Cerebellar nuclear complex (tissue), 1 donor: ENCODE measurements at regions not wholly inside any gene's neighbourhood (a gene's known extent, or its start where the extent isn't known, plus 50 kb on each side); places are given as distances from the start of the nearest gene placed in this dataset.

Experiments used
- DNase-seq, 2 experiments: peaks; one replicate each; lab custom pipeline; 2025; lab: John Stamatoyannopoulos, UW

DNA sequence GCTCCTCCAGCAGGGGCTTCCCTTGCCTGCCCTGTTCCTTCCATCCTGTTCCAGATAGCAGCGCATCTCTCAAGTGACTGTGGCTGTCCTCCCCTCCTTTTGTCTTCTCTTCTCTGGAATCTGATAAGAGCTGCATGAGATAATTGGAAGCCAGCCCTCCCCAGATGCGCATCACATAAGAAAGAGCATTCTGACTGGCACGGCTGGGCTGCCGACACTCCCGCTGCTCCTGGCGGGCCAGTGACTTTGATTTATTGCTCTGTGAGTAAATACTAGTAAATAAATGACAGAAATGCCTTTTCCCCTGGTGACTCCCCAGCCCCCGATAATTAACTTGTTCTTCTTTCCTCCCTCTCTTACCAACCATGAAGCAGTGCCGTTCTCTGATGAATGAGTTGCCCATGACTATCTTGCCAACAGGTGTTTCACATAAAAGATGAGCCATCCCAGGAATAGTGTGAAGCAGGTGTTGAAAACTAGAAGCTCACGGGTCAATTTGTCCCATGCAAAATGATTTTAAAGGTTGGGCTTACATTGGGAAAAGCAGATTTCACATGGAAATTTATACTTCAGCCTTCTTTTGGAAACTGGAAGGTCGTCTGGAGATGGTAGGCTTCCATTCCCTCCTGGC lies 212.3 kb downstream of the ERCC6L2 start:
- DNase-seq, result no peak

DNA sequence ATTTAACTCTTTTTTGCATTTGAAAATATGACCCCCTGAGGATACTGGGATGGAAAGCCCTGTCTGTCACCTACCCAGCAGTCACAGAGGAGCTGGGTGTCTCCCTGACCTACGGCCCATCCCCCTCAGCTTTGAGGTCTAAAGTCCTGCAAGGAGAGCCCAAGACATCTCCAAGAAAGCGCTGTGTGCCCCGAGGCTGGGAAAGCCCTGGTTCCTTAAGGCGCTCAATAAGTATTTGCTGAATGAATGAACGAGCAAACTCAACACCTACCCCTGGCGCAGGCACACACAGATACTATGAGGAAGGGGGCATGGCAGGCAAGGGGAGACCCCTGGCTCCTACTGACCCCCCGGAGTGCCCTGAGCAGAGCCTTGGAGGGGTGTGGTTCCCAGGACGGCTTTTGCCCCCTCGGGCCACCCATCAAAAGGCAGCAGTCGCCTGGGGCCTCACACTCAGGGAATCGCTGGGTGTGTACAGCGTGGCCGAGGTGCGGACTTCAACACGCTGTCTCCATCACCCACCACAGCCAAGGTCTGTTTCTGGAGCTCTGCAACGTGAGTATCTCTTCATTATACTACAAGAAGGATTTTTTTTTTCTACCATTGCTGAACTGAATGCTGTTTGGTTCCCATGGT lies 211.6 kb downstream of the ERCC6L2 start:
- DNase-seq, result no peak

DNA sequence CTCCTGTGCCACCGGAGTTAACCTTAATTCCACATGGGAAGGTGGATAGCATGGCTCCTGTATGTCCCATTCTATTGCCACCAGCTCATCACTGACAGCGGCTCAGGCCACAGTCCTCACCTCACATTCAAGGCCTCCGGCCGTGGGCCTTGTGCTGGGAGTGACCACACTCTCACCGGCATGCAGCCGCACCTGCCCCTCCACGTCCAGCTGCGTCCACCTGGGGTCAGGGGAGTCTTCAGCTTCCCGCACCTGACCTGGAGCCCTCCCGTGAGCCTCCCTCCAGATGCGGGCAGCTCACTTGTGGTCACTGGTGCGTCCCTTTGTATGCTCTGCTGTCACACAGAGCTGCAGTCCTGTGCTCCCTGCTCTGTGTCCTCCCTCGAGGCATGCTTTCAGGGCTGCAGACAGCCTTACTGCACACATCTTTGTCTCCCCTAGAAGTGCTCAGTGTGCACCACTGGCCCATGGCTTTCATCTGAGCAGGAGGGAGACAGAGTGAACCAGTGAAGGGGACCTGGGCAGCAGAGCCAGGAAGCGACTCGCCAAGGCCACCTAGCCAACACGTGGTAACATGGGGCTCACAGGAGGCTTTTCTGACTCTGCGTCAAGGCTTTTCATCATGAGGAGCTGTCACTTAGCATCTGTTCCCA lies 210.1 kb downstream of the ERCC6L2 start:
- DNase-seq, result no peak

DNA sequence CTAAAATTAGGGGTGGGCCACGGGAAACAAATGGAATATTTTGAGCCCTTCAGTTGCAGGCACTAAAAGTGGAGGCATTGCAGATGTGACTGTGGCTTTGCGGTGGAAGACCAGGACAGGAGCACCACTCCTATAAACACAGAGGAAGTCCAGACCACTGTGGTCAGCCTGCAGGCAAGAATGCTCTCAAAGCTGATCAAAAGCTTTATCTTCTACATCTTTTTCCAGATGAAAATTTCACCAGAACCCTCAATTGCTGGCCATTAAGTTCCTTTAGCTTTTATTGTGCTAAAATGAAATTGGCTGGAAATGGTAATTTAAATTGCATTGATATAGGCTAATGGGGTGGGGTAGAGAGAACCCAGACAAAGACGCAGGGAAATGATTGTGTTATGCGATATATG lies 208.8 kb downstream of the ERCC6L2 start:
- no peak for DNase-seq

DNA sequence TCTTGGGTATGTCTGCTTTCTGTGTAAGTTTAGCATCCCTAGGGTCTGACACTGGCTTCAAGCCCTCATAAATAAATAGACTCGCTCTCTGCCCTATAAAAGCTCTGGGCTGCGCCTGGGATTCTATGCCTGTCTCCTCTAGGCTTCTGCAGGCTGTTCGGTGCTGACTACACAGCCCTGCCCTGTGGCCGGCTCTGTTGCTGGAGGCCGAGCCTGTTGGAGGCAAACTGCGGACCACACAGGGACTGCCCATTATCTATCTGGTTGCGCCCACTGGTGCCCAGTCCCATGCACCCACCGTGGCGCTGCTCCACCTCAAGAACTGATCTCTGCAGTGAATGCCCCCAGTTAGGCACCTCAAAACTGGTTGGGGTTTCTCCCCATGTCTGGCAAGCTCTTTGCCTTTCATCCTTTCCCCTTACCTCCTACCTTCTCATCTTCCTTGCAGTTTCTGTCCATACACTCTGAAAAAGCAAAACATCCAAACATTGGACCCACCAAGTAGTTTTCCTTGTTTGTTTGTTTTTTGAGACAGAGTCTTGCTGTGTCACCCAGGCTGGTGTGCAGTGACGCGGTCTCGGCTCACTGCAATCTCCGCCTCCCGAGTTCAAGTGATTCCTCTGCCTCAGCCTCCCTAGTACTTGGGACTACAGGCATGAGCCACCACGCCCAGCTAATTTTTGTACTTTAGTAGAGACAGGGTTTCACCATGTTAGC lies 207.2 kb downstream of the ERCC6L2 start:
- no peak for DNase-seq

DNA sequence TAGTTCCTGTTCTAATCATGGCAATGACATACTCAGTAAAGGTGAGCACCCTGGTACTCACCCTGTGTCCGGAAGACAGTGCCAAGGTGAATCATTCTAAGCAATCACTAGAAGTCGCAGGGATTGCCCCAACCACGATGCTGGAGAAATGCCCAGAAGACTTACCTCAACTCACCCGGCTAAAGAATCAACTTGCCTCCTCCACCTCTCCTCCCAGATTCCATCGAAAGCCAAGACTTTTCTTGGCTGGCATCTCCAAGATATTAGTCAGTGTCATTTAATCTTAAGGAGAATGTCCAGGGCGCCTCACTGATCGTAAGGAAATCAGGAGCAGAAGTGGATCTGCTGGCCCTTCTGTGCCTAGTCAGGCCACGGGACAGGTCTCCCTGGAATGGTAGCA lies 204.9 kb downstream of the ERCC6L2 start:
- DNase-seq, result no peak

DNA sequence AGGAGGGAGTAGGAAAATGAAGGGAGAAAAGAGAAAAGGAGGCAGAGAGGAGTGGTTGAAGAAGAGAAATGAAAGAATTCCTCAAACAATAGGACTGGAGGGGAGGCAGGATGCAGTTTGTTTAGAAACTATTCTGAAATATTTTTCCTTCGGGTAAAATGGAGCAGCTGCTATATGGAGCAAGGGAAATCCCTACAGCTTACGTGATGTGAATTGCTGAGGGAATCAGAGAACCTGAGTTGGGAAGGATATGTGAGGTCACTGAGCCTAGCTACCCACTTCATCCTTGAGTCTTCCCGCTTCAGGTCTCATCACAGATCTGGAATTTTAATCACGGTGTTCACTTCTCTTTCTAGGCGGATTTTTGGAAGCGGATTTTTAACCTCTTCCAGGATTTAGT lies 204.3 kb downstream of the ERCC6L2 start:
- DNase-seq, result no peak

DNA sequence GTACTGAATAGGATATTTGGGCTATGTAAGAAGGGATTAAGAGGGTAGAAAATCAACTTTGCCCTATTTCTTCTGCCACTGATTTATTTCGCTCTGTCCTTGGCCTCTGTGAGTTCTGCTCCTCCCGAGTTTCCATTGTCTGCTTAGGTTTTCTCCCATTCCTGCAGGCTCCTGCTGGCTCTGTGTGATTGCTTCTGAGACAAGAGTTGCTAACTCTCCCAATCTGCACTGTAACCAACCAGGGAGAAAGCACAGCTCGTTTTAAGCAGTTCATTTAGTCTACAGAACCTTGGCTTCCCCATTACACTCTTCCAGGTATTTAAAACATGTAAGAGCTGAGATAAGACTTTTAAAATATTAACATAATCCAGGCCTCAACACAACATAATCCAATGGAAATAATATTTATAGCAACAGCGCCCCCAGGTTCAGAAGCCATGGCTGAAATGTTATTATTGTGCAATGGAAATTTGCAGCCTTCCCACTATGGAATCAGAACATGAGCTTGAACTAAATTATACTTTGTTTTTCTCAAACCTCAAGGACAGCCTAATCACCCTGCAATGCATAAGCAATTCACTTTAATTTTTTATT lies 203.5 kb downstream of the ERCC6L2 start:
- no peak for DNase-seq

DNA sequence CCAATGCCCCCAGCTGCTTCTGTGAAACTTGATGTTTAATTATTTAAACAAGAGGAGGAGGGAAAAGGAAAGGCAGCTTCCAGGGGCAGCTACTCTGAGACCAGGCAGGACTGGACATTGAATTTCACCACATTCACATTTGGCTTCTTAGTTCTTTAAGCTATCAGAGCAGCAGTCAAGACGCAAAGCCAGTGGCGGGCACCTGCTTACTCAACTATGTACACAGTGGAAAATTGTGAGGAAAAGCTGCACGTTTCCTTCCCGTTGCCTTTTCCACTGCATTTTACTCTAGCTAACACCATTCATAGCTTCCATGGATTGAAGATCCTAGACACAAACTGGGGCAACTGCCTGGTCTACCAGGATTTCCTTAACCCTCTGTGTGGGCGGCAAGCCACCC lies 200.3 kb downstream of the ERCC6L2 start:
- DNase-seq, result no peak

DNA sequence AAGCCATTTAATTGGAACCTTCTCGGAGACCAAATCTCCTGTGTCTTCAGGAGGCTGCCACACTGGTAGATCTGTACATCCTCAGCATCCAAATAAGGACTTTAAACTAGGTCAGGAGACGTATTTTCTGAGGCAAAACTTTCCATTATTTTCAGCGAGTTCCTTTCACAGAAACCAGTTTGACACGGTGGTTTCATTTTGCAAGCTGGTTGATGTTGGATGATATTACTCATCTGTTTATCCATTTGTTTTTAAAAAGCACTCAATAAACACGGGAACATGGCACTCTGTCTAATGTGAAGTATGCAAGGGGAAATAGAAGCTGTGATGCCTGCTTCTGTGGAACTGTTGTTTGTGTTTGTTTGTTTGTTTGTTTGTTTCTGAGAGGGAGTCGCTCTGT lies 199.6 kb downstream of the ERCC6L2 start:
- DNase-seq, result no peak

DNA sequence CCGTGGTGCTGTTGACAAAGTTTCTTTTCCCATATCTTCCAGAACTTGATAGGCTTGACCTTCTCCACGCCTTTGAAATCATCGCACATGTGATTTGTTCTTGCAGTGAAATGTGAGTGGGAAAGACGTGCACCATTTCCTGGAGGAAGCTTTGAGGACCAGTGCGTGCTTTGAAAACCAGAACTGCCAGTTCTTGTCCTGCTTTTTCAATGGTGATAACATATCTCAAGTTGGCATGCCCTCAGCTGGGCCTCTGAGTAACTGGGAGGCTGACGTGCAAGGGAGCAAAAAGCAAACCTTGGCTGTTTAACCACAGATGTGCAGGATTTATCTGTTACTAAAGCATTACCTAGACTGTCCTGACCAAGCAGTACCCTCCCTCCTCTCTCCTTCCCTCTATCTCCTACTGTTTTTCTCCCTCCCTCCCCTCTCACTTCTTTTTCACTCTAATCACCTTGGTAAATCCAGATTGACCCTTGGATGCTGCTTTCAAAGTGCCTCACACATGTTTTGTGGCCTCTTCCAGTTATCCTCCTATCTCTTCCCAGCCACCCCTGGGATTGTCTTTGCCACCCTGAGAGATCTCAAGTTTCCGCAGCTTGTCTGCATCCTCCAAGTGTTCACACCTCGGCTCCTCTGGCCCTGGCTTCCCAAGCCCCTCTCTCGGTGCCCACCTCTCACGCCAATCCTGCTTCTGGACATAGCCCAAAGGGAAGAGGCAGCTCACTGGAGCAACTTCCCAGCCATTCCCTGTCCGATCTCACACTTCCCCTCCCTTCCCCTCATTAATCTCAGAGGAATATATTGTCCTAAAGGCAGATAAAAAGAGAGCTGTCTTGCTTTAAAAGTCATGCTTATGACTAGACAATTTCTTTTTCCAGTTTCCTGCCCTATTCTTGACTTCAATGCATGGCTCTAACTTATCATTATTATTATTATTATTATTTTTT lies 198.3 kb downstream of the ERCC6L2 start:
- DNase-seq, result no peak

DNA sequence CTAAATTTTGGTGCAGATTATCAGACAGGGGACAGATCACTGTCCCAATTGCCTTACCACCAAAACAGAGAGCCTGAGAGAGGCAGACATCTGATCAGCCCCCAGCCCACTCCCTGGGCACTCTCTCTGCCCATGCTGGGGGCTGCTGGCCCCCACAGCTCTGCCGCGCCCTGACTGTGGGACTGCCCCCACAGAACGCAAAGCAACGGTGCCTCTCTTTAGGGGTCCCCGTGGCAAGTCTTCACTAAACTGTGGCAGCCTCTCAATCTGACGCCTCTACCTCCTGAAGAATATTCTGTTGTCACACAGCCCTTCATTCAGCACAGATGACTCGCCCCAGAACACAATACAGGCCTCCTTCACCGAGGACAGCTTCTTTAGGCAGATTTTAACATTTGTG lies 197.4 kb downstream of the ERCC6L2 start:
- DNase-seq, result no peak

DNA sequence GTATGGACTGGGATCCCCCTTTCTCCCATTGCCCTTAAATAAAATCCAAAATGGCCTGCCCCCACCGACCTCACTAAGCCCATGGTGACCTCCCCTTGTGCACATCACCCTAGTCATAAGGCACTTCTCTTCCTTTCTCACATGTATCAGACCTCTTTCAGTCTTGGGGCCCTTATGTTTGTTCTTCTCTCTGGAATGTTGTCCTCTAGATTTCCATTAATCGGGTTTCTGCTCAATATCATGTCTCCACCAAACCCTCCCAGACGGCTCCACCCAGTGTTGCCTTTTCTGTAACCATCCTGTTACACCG lies 196.3 kb downstream of the ERCC6L2 start:
- no peak for DNase-seq

DNA sequence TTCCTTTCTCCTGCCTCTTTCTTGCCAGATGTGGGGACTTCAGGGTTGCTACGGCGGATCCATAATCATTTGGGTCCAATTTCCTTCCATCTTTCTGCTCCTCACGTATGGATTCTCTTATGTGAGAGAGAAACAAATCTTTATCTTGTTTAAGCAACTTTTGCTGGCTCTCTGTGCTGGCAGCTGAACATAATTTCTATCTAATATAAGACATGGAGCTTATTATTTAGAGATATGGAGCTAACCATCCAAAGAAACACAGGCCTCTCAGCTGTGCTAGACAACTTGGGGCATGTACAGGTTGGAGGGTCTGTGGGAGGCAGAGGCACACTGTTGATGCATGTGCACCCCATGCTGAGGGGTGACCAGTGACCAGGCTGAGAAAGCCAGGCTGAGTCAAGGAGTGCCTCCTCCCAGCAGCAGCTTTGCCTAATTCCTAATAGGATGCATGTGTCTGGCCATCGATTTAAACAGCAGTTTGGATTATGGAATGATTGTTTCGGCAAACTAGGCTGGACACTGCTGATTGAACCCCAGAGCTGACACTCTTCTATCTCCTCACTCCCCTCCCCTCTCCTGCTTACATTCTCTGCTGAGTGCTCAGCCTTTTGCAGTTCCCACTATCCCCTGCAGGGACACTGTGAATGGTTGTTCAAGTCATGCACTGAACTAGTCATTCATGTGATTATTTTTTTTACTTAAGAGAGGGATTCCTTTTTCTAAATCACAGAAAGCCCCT lies 195.8 kb downstream of the ERCC6L2 start:
- DNase-seq, result no peak

DNA sequence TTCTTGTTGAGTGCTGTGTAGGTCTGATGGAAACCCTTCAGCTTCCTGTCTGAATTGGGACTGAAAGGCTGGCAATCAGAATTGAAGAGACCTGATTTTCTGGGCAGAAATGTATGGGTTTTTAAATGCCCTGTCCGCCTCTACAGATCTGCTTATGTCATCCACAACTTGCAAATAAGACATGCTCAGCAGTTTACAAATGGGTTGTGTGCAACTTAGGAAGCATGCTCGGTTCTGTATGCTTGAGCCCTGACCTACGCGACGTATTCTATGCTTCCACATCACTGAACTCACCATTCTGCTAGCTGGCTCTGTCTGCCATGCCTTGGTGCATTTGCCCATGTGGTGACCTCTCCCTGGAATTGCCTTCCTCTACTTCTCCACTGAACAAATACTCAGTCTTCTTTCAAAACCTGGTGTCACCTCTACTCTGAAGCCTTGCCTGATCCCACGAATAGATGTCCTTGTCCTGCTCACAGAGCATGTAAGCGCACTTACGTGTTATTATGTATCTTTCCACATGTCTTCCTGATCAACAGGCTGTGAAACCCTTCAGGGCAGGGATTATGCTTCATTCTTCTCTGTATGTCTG lies 194.2 kb downstream of the ERCC6L2 start:
- DNase-seq, result no peak

DNA sequence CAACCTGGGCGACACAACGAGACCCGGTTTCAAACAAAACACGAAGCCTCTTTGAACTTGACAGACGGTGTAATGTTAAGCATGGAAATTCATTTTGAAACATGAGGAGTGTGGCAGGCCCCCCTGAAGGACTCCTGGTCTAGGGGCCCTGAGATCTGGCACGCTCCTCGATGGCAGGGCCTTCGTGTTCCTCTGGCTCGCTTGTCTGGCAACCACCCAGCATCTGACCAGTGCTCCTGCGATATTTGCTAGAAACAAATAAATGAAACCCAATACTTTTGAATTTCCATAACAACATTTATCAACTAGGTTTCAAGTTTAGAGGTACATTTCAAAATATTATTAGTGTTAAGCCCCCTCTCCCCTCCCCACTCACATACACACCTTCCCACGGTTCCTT lies 193.0 kb downstream of the ERCC6L2 start:
- no peak for DNase-seq

DNA sequence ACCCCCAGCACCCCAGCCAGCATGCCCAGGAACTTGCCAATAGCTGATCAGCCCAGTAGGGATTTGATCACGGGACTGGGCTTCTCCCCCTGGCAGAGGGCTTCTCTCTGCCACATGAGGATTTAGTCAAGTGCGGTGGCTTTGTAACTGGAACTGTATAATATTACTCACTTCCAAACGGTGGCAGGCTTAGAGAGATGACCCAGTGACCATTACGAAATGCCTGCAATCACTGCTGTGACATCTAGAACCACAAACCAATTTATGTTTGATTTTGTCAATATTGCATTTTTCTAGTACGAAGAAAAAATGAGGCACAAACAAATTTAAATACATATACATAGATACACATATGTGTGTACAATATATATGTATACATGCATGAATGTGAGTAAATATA lies 192.1 kb downstream of the ERCC6L2 start:
- DNase-seq, result no peak

DNA sequence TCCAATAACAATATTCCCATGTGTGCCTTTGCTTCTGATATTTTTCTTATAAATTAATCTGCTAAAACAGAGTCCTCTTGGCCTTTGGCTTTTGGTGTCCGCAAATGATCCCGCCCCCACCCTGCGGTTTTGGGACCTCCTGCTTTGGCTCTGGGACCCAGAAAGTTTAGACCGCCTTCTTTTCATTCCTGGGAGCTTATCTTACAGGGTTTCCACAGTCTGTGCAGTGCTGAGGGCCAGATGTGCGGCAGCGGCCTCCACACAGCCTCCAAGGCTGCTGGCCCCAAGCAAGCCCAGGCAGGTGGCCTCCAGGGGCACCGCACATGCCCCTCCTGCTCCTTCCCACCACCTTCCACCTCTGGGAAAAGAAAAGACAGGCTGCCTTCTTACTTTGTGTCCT lies 191.5 kb downstream of the ERCC6L2 start:
- no peak for DNase-seq

DNA sequence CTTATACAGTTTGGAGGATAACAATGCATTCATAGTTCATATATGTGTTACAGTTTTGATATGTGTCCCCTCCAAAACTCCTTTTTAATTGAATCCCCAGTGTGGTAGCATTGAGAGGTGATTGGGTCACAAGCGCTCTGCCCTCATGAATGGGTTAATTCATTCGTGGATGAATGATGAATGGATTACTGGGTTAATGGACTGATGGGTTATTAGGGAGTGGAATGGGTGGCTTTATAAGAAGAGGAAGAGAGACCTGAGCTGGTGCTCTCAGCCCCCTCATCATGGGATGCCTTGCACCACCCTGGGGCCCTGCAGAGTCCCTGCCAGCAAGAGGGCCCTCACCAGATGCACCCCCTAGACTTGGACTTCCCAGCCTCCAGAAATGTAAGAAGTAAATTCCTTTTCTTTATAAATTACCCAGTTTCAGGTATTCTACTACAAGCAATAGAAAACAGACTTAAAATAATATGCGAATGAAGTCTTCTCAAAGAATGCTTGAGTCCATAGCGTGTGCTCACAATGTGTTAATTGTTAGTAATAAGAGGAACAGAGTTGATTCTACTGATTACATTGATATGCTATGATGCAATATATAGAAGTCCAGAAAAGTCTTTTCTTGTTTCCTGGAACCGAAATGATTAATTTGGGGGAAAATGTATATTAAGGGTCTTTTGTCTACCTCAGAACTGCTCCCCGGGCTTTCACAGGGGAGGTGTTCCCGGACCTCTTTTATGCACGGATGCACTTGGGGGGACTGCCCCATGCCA lies 190.2 kb downstream of the ERCC6L2 start:
- no peak for DNase-seq
